GM21723 (cell line): ENCODE measurements at regions not wholly inside any gene's neighbourhood (a gene's known extent, or its start where the extent isn't known, plus 50 kb on each side); places are given as distances from the start of the nearest gene placed in this dataset.

ENCODE experiments used
- ATAC-seq: cut with Tn5 transposase; IDR thresholded peaks from one replicate; pipeline ENCODE4 v1.9.1; 2021; ENCODE audit warnings: mild to moderate bottlenecking, moderate library complexity; ENCODE audit not compliant: unreplicated experiment

DNA sequence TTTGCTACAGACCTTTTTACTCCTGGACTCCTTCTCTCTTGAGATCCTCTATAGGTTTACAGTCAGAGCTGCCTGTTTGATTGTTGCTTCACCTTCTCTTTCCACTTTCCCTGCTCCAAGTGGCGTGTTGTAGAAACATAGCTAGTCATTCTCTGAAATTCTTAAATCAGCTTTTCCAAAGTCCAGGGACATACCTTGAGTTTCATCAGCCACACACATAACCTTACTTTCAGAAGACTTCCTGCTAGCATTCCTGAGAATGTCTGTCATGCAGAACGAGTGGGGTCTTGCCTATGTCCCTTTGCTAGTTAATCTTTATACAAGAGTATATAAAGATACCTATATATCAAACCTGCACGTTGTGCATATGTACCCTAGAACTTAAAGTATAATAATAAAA, 230.3 kb upstream of the ZNF462 start:
- ATAC-seq, result no peak

DNA sequence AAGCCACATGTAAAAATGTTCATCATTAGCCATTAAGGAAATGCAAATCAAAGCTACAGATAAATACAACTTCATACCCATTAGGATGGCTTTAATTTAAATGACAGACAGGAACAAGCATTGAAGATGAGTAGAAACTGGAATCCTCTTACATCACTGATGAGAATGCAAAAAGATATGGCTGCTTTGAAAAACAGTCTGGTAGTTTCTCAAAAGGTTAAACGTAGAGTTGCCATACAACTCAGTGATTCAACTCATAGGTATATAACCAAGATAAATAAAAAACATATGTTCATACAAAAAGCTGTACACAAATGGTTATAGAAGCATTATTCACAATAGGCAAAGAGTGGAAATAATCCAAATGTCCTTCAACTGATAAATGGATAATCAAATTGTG, 228.8 kb upstream of the ZNF462 start:
- ATAC-seq, result no peak

DNA sequence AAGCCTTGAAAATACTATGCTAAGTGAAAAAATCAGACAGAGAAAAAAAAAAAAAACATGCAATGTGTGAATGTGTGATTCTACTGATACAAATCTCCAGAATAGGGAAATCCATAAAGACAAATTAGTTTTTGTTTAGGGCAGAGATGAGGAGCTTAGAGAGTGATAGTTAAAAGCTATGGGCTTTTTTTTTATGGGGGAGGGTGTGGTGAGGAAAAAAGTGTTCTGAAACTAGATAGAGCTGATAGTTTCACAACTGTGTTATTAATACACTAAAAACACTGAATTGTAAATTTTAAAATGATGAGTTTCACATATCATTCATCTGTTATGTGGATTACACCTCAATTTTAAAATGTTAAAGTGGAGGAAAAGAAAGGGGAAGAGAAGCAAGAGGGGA, 228.3 kb upstream of the ZNF462 start:
- ATAC-seq, result no peak

DNA sequence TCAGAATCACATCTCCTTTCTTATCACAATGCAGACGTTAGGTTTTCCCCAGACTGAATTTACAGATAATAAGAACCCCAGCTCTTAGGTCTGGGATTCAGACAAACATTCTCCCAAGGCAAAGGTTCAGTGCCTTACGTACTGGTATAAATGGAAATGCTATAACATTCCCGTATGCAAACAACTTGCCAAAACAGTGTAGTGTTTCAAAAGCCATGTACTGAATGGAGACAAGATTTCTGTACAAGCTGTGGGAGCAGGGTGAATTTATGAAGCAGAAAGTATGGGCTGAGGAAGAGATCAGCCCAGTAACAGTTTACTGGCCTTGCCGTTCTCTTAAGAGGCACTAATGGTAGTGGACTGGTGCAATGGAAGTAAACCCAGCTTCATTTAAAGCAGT, 225.5 kb upstream of the ZNF462 start:
- ATAC-seq, result no peak

DNA sequence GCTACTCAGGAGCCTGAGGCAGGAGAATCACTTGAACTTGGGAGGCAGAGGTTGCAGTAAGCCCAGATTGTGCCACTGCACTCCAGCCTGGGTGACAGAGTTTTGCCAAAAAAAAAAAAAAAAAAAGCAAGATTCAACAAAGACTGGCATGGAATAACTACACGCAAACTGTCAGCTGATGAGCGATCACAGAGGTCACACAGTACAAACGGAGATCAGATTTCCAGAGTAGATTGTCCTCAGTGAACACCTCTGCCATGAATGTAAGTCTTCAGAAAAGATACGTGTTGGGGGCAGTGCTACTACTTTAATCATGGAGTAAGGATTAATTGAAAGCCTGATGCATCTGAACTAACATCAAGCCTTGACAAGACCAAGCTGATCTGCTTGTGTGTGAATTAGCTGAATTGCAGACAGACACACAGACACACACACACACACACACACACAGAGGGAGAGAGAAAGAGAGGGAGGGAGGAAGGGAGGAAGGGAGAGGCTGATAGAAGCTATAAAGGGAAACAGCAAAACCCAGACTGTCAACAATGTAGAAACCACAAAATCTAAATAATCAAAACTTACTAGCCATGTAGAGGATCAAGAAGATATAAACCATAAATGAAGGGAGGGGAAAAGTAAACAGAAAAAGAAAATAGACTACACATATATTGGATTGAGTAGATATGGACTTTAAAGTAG, 222.9 kb upstream of the ZNF462 start:
- ATAC-seq, result no peak

DNA sequence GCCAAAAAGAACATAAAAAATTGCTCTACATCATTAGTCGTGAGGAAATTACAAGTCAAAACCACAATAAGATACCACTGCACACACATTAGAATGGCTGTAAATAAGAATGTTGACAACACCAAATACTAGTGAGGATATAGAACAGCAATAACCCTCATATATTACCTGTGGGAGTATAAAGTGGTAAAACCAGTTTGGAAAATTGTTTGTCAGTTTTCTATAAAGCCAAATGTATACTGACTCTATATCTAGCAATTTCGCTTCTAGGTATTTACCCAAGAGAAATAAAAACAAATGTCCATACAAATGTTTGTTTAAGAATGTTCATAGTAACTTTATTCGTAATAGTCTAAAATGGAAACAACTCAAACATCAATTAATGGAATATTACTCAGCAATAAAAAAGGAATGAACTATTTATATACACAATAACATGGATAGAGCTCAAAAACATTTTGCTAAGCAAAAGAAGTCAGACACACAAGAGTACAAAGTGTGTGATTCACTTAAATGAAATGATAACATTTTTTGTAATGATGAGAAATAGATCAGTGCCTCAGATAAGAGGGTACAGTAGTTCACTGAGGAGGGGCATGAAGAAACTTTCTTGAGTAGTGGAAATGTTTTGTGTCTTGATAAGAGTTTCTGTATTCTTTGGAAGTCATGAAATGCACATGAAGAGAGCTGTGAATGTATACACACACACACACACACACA, 219.6 kb upstream of the ZNF462 start:
- no peak for ATAC-seq

DNA sequence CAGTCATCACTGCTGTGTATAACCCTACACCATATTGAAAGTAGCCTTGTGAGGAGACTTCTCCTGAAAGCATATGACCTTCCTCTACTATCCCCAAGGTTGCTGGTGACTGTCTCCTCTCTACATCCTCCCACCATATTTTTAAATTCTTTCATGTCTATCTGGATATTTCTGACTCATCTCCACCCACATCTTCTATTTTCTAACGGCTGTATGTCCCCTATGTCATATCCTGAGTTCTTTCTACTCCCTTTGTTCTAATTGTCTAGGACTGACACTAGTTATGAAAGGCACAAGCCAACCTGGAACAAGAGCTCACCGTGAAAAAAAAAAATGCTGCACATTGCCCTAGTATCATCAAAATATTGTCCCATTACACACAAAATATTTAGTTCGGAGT, 218.3 kb upstream of the ZNF462 start:
- no peak for ATAC-seq

DNA sequence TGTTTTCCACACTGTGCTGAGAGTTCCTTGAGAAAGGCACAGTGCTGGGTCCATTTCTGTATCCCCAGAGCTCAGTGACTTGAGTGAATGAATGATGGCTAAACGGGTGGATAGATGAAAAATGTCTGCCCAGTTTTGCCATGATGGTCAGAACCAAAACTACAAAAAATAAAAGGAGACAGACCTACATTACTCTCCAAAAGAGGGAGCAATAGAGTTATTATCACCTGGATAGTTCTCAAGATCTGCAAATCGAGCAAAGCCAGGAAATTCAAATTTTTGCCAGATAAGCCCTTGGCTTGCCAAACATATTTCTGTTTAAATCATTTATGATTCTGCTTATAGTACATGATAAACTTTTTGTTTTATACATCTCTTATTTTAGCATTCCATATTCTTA, 214.2 kb upstream of the ZNF462 start:
- no peak for ATAC-seq

DNA sequence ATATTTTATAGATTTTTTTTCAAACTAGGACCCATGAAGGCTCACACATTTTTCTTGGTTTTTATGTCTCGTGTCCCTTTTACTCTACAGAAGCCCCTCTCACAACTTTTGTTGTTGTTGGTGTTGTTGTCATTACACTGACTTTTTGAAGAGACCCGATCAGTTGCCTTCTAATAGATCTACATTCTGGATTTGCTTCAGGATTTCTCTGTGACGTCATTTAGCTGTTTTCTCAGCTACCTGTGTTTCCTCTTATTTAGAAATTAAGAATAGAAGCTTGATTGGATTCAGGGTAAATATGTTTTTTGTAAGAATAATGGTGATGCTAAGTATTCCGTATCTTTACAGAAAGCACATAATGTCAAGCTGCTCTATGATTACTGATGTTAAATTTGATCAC, 213.3 kb upstream of the ZNF462 start:
- no peak for ATAC-seq

DNA sequence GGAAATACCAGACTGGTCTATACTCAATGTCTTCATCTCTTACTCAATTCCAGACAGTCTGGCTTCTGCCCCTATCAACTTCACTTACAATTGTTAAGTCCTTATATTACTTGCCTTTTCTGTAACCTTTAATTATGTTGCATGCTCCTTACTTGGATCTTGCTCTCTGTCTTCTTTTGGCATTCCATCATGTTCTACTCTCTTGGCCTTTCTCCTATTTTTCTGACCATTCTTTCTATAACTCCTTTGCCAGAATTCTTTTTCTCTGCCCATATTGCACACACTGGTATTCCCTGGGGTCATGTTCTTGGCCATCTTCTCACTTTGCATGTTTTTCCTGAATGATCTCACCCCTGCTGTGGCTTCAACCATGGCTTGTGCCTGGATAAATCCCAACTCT, 209.8 kb upstream of the ZNF462 start:
- no peak for ATAC-seq

DNA sequence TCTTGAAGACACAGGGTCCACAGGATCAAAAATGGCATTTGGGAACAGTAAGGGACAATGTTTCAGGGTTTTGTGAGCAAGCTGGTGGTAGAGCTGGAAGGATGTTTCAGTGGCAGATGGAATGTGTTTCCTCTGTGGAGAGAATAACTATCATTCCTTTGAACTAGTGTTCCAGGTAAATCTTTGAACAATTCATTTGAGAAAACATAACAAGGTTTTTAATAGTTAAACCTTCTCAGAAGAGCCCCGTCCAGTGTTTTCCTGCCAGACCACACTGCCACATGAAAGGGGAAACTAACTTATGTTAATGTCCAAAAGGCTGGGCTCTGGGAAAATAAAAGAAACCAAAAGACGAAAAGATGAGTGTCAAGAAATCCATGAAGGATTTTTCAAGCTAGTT, 207.0 kb upstream of the ZNF462 start:
- no peak for ATAC-seq

DNA sequence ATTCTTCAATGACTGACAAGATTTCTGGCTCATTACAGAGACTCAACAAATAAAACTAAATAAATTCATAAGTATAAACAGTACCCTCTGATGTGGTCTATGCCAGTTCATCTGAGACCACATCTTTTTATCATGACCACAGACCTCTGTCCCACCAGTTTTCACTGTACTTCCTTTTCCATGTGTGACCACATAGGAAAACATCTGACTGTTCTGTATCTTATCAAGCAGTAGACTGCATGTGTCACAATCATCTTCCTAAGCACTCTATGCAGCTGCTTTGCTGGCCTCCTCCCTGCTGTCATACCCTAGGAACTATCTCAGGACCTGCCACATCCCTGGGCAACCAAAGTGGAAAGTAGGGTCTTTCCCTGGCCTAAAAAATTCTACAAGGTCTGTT, 205.0 kb upstream of the ZNF462 start:
- no peak for ATAC-seq

DNA sequence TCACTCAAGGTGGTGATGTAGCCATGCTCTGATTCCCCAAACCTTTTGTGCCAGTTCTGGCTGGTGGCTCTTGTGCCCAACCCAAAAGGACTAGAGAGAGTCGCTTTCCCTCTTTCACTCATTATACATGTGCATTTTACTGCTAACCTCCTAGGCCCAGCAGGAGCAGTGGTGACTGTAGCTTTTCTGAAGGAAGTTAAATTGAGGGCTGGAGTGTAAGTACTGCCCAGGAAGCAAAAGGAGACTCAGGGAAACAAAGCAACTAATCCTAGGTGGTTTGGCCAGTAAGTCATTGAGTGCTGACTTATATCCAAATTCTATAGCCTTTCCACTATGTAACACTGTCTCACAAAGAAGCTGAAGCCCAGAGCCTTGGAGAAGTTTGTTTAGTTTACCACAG, 194.4 kb upstream of the ZNF462 start:
- no peak for ATAC-seq

DNA sequence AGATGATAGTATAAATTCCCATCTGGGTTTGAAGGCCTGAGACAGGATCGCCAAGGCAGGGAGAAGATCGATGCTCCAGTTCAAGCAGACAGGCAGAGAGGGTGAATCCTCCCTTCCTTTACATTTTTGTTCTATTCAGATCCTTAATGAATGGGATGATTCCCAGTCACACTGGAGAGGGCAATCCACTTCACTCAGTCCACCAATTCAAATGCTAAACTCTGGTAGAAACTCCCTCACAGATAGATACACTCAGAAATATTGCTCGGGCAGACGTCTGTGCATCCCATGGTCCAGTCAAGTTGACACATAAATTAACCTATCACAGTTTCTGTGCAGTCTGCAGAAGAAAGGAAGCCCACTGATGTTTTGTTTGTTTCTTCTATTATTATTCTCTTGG, 193.1 kb upstream of the ZNF462 start:
- no peak for ATAC-seq

DNA sequence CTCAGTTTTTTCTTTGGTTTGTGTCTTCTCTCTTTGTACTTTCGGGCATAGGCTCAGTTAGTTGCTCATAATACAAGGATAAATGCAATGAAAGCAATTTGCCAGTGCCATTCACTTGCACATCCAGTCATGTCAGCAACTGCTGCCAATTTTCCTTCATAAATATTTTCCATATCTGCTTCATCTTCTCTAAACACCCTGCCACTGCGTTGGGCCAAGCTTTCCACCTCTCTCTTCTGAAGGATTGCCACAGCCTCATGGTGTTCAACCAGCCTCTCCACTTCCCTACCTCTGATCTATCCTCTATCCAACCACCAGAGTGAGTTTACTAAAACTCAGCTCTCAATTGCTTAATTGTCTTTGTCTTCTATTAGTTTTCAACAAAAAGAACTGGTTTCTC, 192.5 kb upstream of the ZNF462 start:
- ATAC-seq, result no peak

DNA sequence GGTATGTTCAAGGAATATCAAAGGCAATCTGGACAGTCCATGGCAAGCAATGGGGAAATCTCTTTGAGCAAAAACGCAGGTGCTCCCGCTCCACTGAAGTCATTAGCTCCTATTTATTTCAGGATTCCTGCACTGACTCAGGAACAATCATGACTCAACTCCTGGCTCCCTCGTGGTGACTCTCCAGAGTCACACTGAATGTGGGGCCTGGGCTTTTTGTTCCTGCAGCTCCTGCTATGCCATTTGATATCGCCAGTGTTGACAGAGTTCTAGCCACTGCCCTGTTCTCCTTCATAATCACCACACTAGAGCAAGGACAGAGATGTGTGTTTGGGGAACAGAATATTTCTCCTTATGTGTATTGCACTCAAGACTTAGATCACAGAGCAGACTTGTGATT, 187.2 kb upstream of the ZNF462 start:
- ATAC-seq, result no peak

DNA sequence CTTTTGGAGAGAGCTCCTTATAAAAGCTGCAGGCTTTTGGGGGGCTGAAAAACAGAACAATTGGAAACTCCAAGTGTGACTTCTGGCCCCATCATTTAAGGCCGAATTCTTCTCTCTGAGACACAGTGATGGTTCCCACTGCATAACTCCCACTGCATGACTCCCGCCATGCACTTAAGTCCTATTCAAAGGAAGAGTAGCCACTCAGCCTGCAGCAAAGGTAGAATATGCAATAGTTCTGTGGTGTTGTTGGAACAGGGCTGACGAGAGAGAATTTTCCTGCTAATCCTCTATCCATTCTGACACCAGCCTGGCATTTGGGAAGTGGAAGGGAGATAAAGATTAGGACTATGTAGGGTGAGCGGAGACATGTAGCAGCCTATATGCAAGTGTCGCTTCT, 185.6 kb upstream of the ZNF462 start:
- ATAC-seq, result no peak

DNA sequence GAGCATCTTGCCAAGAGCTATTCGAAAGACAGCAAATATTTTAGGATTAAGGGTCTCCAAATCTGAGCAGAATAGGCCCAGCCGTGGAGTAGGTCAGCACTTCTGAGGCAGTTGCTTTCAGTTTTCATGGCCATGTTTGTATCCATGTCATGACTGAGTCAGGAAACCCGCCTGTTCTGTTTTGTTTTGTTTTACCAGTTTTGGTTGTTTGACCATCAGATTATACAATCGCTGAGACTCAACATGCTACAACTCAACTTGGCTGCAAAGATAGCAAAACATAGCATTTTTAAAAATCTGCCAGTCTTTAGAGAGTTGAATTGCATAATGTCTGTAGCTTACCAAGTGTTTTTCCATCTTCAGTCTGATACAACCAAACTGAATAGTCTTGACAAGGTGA, 185.1 kb upstream of the ZNF462 start:
- ATAC-seq, result no peak

DNA sequence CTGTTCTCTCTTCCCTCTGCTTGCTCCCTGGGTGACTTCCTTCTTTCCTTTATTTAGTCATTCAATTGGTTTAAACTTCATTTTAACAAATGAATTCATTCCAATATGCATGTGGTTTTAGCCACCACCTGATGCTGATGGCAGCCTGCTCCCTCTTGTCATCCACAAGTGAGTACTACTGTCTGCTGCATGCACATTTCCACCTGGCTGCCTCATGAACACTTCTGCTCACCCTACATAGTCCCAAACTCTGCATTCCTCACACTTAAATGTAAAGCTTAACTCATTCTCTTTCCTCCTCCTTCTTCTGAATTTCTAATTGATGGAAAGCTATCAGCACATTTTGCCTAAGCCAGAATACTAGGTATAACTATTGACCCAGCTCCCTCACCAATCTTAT, 184.7 kb upstream of the ZNF462 start:
- no peak for ATAC-seq

DNA sequence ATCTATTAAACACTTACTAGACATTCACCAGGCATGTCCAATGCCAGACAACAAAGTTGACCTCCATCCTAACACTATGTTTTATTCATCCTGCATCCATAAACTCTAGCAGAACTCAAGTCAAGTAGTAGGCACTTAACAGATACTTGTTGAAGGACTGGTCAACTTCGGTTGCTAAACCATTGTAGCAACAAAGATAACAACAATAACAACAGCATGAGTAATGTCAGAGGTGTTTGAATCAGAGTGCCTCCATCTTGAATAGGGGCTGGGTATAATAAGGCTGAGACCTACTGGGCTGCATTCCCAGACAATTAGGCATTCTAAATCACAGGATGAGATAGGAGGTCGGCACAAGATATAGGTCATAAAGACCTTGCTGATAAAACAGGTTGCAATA, 180.5 kb upstream of the ZNF462 start:
- no peak for ATAC-seq

DNA sequence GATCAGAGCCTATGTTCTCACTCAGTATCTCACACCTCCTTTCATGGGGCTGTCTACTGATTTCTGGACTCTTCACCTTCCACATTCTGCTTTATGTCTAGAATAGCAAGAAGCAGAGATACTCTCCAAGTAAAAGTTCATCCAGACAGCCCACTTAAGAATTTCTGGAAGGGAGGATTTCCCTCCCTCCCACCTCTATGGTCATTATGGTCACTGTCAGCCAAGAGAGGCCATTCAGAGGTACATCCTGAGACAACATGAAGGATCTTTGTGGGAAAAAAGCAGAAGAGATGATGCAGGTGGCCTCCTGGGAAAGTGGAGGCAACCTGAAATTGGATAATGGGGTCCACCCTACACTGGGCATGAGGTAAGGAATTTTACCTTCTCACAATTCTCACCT, 179.5 kb upstream of the ZNF462 start:
- ATAC-seq, result no peak

DNA sequence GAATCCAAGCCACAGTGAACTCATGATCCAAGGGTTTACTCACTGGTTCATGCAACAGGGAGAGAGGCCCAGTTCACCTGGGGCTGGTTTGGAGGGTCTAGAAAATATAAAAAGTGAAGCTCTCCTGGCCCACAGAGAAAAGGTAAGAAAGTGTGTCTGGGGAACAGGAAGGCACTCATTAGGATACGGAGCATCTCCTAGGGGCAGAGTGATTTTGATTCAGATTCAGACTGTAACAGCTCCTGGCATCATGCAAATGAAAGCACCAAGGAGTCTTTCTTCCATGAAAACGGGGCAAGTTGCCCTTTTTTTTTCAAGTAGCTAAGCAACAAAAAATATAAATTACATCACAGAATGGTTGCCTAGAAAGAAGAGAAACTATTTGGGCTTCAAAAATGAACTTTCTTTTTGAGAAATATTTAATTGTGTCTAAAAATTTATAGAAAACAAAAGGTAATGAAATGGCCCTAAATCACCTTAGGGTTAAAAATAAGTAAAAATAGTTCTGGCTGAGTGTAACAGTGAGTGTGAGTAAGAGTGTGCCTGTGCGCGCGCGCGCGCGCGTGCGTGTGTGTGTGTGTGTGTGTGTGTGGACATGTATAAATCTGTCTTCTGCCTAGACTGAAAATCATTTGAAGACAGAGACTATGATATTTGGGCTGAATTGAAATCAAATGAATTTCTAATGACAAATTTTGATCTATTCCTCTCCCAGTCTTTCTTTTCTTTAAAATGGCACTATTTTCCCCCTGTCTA, 177.8 kb upstream of the ZNF462 start:
- ATAC-seq, result no peak
